Skin of body (tissue), 1 donor: ENCODE measurements at regions not wholly inside any gene's neighbourhood (a gene's known extent, or its start where the extent isn't known, plus 50 kb on each side); places are given as distances from the start of the nearest gene placed in this dataset.

ENCODE experiments used
- DNase-seq: peaks from one replicate; lab custom pipeline; 2025; lab: John Stamatoyannopoulos, UW

GRCh38 chr19:33947265-33947964 lies 150.7 kb downstream of the KCTD15 start:
- DNase-seq: no peak

- no peak for DNase-seq
Measured at GRCh38 chr19:33948651-33949335, 152.1 kb downstream of the KCTD15 start.

DNA sequence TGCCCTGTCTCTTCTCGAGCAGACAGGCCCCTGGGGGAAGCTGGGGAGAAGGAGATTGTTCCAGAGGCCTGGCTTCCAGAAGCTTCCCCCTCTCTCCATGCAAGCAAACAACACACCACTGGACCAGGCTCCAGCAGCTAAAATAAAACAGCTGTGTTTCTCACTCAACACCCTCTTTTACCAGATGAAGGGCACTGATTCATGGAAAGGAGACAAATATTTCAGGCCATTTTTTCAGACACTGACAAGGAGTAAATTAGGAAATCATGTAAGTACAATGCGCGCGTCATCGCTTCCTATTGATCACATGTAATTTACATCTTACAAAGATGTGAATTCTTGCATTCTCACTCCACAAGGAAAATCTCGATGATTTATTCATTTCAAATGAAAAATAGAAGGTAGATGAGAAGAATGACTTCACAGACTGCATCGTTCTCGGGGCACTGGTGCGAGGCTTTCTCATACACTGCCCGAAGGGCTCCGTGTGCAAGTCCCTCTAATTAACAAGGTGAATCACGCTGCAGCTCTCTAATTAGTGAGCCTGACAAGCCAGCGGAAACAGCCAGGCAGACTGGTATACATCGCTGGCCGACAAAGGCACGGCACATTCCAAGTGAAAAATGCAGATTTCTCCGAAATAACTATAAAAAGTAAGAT lies 153.6 kb downstream of the KCTD15 start:
- no peak for DNase-seq

- DNase-seq: no peak
Measured at GRCh38 chr19:33953023-33953422, 156.4 kb downstream of the KCTD15 start.

DNA sequence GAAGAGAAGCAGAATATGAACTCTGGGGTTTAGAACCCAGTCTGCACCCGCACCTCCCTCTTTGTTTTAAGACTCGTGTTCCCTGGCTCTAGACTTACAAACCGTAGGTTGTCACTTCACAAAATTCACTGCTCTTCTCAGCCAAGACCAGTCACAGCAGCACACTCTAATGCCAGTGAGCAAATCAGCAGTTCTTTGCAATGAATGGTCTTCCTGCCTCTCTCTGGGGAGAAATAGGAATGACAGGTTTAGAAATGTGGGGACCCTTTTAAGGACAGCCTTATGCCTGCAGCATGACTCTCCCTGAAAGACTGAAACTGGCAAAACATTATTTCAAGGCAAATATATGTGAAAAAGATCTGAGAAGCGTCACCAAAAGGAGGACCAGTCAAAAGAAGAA lies 156.9 kb downstream of the KCTD15 start:
- DNase-seq: no peak

DNA sequence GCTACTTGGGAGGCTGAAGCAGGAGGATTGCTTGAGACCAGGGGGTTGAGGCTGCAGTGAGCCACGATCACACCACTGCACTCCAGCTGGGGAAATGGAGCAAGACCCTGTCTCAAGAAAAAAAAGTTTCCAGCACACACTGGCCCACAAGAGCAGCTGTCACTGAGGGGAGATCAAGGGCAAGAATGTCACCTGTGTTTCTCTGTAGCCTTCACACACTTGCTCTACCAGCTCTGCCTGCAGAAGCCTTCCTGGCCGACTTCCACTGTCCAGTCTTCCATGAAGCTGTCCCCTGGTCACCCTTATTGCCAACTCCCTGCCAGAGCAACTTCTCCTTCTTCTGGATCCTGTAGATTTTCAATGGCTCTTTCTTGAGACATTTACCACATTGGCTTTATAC lies 158.0 kb downstream of the KCTD15 start:
- DNase-seq: no peak

DNA sequence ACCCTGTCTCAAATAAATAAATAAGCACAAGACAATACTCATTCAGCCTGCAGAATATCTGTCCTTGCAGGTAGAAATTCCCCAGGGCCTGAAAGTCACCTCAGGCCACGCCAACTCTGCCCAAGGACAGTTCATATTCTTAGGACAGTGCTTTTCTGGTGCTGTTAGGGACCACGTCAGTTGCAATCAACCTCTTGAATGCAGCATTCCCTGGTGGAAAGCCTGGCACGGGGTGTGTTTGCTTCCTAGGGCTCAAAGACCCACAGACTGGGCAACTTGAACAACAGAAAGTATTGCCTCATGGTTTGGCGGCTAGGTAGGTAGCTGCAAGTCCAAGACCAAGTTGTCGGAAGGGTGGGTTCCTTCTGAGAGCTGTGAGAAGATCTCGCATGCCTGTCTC lies 160.3 kb downstream of the KCTD15 start:
- no peak for DNase-seq

- no peak for DNase-seq
Measured at GRCh38 chr19:33957804-33958203, 161.1 kb downstream of the KCTD15 start.

DNA sequence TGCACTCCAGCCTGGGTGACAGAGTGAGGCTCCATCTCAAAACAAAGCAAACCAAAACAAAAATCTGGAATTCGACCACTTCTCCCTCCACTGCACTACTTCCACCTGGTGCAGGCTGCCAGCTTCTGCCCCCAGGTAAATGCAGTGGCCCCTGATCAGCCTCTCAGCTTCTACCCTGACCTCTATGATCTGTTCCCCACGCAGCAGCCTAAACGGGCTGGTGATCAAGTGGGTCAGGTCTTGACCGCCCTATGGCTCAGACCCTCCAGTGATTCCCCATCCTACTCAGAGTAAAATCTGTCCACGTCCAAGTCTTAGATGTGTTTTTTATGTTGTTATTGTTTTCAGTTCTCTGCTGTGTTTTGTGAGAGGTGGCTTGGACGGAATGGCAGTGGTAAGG lies 163.9 kb downstream of the KCTD15 start:
- DNase-seq: no peak

- DNase-seq: no peak
Measured at GRCh38 chr19:33962161-33962560, 165.5 kb downstream of the KCTD15 start.

DNA sequence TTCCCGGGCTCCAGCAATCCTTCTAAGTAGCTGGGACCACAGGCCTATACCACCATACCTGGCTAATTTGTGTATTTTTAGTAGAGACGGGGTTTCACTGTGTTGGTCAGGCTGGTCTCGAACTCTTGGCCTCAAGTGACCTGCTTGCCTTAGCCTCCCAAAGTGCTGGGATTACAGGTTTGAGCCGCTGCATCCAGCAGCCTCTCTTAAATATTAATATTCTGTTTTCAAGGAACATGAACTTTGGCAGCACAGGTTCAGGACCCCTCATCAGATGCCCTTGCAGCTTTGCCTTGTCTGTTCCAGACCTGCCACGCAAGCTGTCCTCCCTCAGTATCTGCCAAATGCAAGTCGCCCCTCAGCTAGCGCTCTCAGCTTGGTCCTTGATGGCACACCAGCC lies 166.8 kb downstream of the KCTD15 start:
- no peak for DNase-seq

DNA sequence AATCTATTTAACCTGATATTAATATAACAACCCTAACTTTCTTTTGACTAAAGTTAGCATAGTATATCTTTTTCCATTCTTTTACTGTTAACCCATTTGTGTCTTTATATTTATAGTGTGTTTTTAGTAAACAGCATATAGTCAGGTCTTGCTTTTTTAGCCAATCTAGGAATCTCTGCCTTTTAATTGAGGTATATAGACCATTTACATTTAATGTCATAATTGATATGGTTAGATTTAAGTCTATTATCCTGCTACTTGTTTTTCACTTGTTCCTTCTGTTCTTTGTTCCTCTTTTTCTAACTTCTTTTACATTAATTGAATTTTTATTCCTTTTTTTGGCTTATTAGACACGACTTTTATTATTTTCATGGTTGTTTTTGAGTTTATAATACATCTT lies 174.4 kb downstream of the KCTD15 start:
- no peak for DNase-seq

DNA sequence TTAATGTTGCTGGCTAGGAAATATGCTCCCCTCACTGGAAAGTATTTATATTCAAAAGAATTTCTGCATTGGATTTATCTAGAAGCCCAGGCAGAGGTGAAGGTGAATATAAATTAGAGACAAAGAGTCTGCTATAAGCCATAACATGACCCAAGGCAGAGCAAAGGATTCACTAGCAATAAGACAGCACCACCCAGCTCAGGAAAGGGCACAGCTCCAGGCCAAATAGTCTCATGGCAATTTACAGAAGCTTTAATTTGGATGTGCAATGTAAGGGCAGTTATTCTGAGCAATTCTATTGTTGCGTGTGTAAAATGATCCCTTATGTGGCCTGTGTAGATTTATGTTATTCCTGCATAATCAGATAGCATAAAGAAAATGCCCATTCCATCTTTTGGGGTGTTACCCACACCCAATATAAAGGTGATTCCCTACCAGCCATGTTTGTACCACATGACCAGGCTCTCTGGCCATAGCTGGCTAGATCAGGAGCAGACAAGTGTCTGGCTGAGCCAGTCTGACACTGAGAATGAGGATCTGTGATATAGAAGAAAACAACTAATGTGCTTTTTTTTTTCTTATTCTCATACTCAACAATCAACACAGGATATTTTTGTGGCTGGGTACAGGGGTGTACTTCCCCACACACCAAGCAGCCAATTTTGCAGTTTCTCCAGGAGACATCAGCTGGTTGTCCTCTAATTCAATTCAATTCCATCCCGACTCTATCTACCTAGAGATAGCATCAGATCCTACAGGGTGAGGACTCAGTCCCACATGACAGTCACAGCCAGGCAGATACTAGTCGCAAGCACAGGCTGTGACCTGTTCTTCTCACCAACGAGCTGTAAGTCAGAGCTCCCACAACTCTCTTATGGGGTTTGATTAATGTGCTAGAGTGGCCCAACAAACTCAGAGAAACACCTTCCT lies 181.4 kb downstream of the KCTD15 start:
- DNase-seq: no peak

- no peak for DNase-seq
Measured at GRCh38 chr19:33982706-33983105, 186.0 kb downstream of the KCTD15 start.

DNA sequence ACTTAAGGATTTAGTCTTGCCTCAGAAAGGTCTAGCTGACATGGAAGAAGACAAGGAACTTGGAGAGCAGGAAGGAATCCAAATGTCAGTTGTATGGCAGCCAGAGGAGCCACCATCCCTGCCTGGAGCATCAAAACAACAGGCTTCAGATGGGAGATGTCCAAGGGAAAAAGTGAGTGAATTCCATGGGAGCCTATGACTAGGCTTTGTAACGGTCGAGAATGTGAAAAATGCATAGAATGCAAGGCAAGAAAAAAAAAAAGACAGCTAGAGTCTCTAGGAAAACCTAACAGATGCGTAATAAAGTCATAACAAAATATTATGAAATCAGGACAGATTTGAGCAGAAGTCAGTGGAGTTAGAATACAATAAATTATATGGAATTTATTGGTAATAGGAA lies 183.7 kb upstream of the LSM14A start:
- no peak for DNase-seq

DNA sequence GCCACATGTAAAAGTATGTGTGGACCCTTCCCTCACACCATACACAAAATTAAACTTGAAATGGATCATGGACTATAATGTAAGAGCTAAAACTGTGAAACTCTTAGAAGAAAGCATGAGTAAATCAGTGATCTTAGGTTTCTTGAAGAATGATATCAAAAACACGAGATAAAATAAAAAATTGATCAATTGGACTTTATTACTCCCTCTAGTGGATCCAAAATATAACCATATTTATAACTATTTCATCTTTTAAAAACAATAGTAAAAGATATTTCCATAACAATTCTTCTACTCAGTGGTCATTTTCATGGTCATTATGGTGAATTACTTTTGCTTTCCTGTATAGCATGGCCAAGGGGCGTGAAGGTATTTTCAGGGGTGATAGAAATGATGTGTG lies 174.6 kb upstream of the LSM14A start:
- DNase-seq: no peak

- DNase-seq: no peak
Measured at GRCh38 chr19:33998302-33998701, 174.0 kb upstream of the LSM14A start.

DNA sequence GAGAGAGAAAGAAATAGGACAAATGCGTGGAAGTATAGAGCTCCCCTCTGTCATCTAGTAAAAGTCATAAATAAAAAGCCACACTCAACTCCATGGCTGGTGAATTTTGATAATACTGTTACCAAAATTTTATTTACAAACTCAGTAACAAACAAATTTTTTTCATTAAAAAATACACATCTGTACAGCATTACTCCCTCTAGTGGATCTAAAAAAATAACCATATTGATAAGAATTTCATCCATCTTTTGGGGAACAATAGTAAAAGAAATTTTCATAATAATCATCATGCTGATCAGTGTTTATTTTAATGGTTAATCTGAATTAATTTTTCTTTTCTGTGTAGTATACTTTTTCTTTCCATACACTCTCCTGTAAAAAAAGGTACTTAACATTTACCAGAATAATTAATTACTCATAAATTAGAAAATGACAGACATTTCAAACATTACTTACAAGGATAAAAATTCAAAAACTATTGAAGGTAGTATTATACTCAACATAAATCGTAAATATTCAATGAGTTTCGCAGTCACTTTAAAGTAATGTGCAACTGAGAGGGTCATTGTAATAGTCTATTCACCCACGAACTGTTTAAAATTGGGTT lies 173.5 kb upstream of the LSM14A start:
- DNase-seq: no peak

DNA sequence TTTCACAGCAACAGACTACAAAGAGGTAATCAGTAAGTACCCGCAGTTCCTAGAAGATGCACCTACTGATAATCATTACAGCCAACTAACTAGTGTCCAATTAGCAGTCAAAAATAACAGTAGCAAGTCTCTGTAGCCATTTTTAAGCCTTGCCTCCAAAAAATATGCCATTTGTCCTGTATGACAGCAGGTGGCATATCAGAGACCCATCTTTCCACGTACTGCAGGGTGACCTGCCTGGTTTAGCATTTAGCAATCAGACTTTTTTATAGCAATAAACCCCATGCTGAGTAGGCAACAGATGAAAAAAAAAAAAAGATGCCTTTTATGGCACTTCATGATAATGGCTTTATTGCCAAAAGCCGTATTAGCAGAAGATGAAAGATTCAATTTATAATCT lies 155.3 kb upstream of the LSM14A start:
- DNase-seq: no peak

GRCh38 chr19:34017601-34018000 lies 154.7 kb upstream of the LSM14A start:
- DNase-seq: no peak

DNA sequence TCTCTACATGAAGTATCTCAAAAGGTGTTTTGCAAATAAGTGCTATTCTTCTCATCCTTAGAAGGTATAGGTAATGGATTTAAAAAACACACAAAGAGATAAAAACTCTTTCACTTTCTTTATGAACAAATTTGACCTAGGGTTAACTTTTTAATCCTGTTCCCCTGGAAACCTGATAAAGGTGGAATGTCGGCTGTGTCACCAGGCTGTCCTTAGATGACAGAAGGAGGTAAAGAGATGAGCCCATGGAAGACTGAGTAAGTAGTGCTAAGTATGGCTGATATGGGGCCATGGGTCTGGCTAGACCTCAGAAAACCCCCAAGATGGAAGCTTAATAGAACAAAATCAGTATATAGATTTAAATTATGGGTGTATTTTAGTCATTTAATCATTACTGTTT lies 153.8 kb upstream of the LSM14A start:
- no peak for DNase-seq
